Gastrocnemius medialis (tissue), 4 donors: ENCODE measurements at regions not wholly inside any gene's neighbourhood (a gene's known extent, or its start where the extent isn't known, plus 50 kb on each side); places are given as distances from the start of the nearest gene placed in this dataset.

ENCODE experiments used
- ATAC-seq, 2 donors: fragments of 150-250 bp; one replicate each; pipeline ENCODE4 v1.9.1; 2016
- DNase-seq, 2 donors: peaks; one replicate each; pipeline ENCODE4 v3.0.0-alpha.2; 2019
- H3K27ac ChIP-seq, 4 donors: fragments of 200-600 bp; sonication (generic); 1 replicate in 1 of 4; 2 replicates in 3 of 4; pipeline ENCODE4 v1.5.1; 2016 to 2018; ENCODE audit warnings: mild to moderate bottlenecking in 2 of 4, moderate library complexity in 1 of 4
- H3K27me3 ChIP-seq, 3 donors: fragments of 200-600 bp; sonication (generic) in 2 of 3; 1 replicate in 1 of 3; 2 replicates in 2 of 3; pipeline versions ENCODE4 v1.5.1 to v1.6.0; 2016 to 2019; ENCODE audit warnings: mild to moderate bottlenecking in 1 of 3, moderate library complexity in 1 of 3
- H3K36me3 ChIP-seq, 2 donors: fragments of 200-600 bp; sonication (generic) in 1 of 2; one replicate each; pipeline ENCODE4 v1.5.1; 2017 to 2018
- H3K4me1 ChIP-seq, 2 donors: fragments of 200-600 bp; sonication (generic) in 1 of 2; one replicate each; pipeline ENCODE4 v1.5.1; 2016 to 2017; ENCODE audit warnings: mild to moderate bottlenecking in 2 of 2
- H3K4me3 ChIP-seq, 4 donors: fragments of 200-600 bp; sonication (generic) in 3 of 4; 1 replicate in 1 of 4; 2 replicates in 3 of 4; pipeline ENCODE4 v1.5.1; 2016 to 2019; ENCODE audit warnings: mild to moderate bottlenecking in 2 of 4
- H3K9me3 ChIP-seq, 3 donors: fragments of 200-600 bp; sonication (generic) in 2 of 3; 1 replicate in 1 of 3; 2 replicates in 2 of 3; pipeline ENCODE4 v1.5.1; 2016 to 2019
- CTCF ChIP-seq, 5 experiments: fragments of 450-650 bp in 3 of 5; fragments of 200-600 bp in 2 of 5; sonication (generic) in 2 of 5; IDR thresholded peaks in 4 of 5; conservative IDR thresholded peaks in 1 of 5; 1 replicate in 4 of 5; 2 replicates in 1 of 5; pipeline ENCODE4 v1.5.1; 2016 to 2019; ENCODE audit warnings: antibody characterized with exemption in 5 of 5, mild to moderate bottlenecking in 3 of 5, moderate library complexity in 3 of 5
- POLR2A ChIP-seq, 2 donors: fragments of 450-650 bp; IDR thresholded peaks; one replicate each; pipeline ENCODE4 v1.6.1; 2017; ENCODE audit warnings: antibody characterized with exemption in 2 of 2, mild to moderate bottlenecking in 2 of 2, moderate library complexity in 2 of 2
- in situ Hi-C, 4 donors: fragments of 200-750 bp; cut with MboI; loops; one replicate each; pipeline versions ENCODE4 v1.15.0 to v1.8.0; 2017; ENCODE audit warnings: low sequenced_read_pairs in 4 of 4
- intact Hi-C: fragments of 100-400 bp; cut with DNase I; formaldehyde crosslinking; loops from one replicate; pipeline ENCODE4 v1.15.1; 2023; ENCODE audit warnings: low total_unique reads

- H3K4me1 ChIP-seq, result peaks cover 12 to 16% of the 10 kb centered on the region in 2 donors
- intact Hi-C loops (no loop called here), in situ Hi-C loops (no loop called here)
- H3K36me3 ChIP-seq, result no peaks in the 10 kb centered on the region
- TF ChIP-seq POLR2A (IDR thresholded peaks at IDR 0.05) (no peak), CTCF (IDR thresholded peaks at IDR 0.05 in 4 of 5, conservative IDR thresholded peaks at IDR 0.05 in 1 of 5) (no peak)
- H3K27me3 ChIP-seq, result no peaks in the 10 kb centered on the region
- no peak overlapping the region for H3K4me3 ChIP-seq
- H3K27ac ChIP-seq, result no peak overlapping the region
- no peaks in the 10 kb centered on the region for H3K9me3 ChIP-seq
- ATAC-seq (no peak), DNase-seq (no peak)
These were observed 610.6 kb downstream of the IRS1 start for GRCh38 chr2:226189061-226189460.

GRCh38 chr2:226187616-226188015 is 612.0 kb downstream of the IRS1 start:
- no peaks in the 10 kb centered on the region for H3K36me3 ChIP-seq
- ATAC-seq, result no peak
- H3K27me3 ChIP-seq, result no peaks in the 10 kb centered on the region
- DNase-seq, result no peak
- in situ Hi-C loops, result no loop called here
- peaks cover 12 to 17% of the 10 kb centered on the region in 2 donors for H3K4me1 ChIP-seq
- H3K4me3 ChIP-seq, result no peak overlapping the region
- H3K27ac ChIP-seq, result no peak overlapping the region
- intact Hi-C loops, result no loop called here
- TF ChIP-seq POLR2A (IDR thresholded peaks at IDR 0.05), result no peak
- no peak for TF ChIP-seq CTCF (IDR thresholded peaks at IDR 0.05 in 4 of 5, conservative IDR thresholded peaks at IDR 0.05 in 1 of 5)
- no peaks in the 10 kb centered on the region for H3K9me3 ChIP-seq

GRCh38 chr2:226187156-226187555 is 612.5 kb downstream of the IRS1 start:
- TF ChIP-seq POLR2A (IDR thresholded peaks at IDR 0.05) (no peak), CTCF (IDR thresholded peaks at IDR 0.05 in 4 of 5, conservative IDR thresholded peaks at IDR 0.05 in 1 of 5) (no peak)
- Histone ChIP-seq H3K27ac (no peak overlapping the region), H3K9me3 (no peaks in the 10 kb centered on the region), H3K4me1 (peaks cover 12 to 17% of the 10 kb centered on the region in 2 donors), H3K4me3 (no peak overlapping the region), H3K36me3 (no peaks in the 10 kb centered on the region), H3K27me3 (no peaks in the 10 kb centered on the region)
- DNase-seq, result no peak
- in situ Hi-C loops, result no loop called here
- intact Hi-C loops, result no loop called here
- no peak for ATAC-seq

GRCh38 chr2:226185616-226186211 is 613.9 kb downstream of the IRS1 start:
- Histone ChIP-seq H3K36me3 (no peaks in the 10 kb centered on the region), H3K4me3 (no peak overlapping the region), H3K27ac (peak overlapping the region in 1 of 4 donors; percentile 56), H3K27me3 (no peaks in the 10 kb centered on the region), H3K4me1 (peaks cover 12 to 17% of the 10 kb centered on the region in 2 donors), H3K9me3 (no peaks in the 10 kb centered on the region)
- no peak for DNase-seq
- no peak for ATAC-seq
- in situ Hi-C loops (no loop called here), intact Hi-C loops (no loop called here)
- no peak for TF ChIP-seq CTCF (IDR thresholded peaks at IDR 0.05 in 4 of 5, conservative IDR thresholded peaks at IDR 0.05 in 1 of 5)
- no peak for TF ChIP-seq POLR2A (IDR thresholded peaks at IDR 0.05)
